NT2/D1 (cell line): ENCODE measurements at regions not wholly inside any gene's neighbourhood (a gene's known extent, or its start where the extent isn't known, plus 50 kb on each side); places are given as distances from the start of the nearest gene placed in this dataset.

Experiments used
- SUZ12 ChIP-seq: IDR thresholded peaks from 2 replicates; pipeline ENCODE4 v1.6.1; 2011; ENCODE audit not compliant: insufficient read length, insufficient read depth; ENCODE audit errors: extremely low read depth
- YY1 ChIP-seq: IDR thresholded peaks from 2 replicates; pipeline ENCODE4 v1.6.1; 2011; ENCODE audit not compliant: insufficient read length, insufficient read depth
- ZNF274 ChIP-seq: IDR thresholded peaks from 2 replicates; pipeline ENCODE4 v1.6.1; 2011; ENCODE audit warnings: mild to moderate bottlenecking, low read depth, low read length

DNA sequence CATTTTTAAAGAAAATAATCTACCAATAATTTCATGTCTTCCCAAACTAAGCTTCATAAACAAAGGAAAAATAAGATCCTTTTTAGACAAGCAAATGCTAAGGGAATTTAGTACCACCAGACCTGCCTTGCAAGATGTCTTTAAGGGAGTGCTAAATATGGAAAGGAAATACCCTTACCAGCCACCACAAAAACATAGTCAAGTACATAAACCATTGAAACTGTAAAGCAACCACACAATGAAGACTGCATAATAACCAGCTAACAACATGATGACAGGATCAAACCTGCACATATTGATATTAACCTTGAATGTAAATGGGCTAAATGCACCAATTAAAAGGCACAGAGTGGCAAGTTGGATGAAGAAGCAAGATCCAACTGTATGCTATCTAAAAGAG lies 586.5 kb upstream of the NRG3 start:
- no peak for TF ChIP-seq YY1
- no peak for TF ChIP-seq ZNF274
- no peak for TF ChIP-seq SUZ12
